ENCODE measurements at regions not wholly inside any gene's neighbourhood (a gene's known extent, or its start where the extent isn't known, plus 50 kb on each side); places are given as distances from the start of the nearest gene placed in this dataset.
"Not testable (repeated sequence)": the region's sequence is repeated elsewhere in the genome, so short reads cannot be mapped to it uniquely, and the experiment has no call there.

GRCh38 chr5:2352101-2352861 lies 399.2 kb downstream of the IRX2 start:
- no peak overlapping the region for H3K9ac ChIP-seq (ENCODE audit: low read depth, low read length)
- no peaks in the 10 kb centered on the region for H3K36me3 ChIP-seq (ENCODE audit: control insufficient read depth, insufficient read depth, low read length)
- 0 out of 2 replicates have a peak, but pooled peaks cover 3% of the 10 kb centered on the region for H3K9me3 ChIP-seq (ENCODE audit: control insufficient read depth, insufficient read depth, low read length)
- H3K27ac ChIP-seq (ENCODE audit: low read depth, low read length), result no peak overlapping the region
- H3K4me1 ChIP-seq (ENCODE audit: control insufficient read depth, insufficient read depth, low read length), result no peaks in the 10 kb centered on the region
- no peaks in the 10 kb centered on the region for H3K27me3 ChIP-seq (ENCODE audit: control insufficient read depth, insufficient read depth, low read length)
- H3K4me3 ChIP-seq (ENCODE audit: low read depth, low read length), result no peak overlapping the region

DNA sequence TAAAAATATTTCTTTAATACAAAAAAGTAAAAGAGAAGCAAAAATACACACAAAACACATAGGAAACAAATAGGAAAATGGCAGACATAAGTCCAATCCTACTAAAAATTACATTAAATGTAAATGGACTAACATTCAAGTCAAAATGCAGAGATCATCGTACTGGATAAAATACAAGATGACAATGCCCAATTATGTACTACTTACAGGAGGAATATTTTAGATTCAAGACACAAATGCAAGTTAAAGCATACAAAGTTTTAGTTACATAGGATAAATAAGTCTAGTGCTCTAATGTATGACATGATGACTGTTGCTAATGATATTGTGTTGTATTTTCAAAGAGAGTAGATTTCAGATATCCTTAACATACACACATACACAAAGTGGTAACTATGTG lies 401.7 kb downstream of the IRX2 start:
- H3K27ac ChIP-seq (ENCODE audit: low read depth, low read length); H3K4me1 ChIP-seq (ENCODE audit: control insufficient read depth, insufficient read depth, low read length); H3K4me3 ChIP-seq (ENCODE audit: low read depth, low read length); H3K27me3 ChIP-seq (ENCODE audit: control insufficient read depth, insufficient read depth, low read length); H3K36me3 ChIP-seq (ENCODE audit: control insufficient read depth, insufficient read depth, low read length); H3K9ac ChIP-seq (ENCODE audit: low read depth, low read length); H3K9me3 ChIP-seq (ENCODE audit: control insufficient read depth, insufficient read depth, low read length): not testable (repeated sequence)

DNA sequence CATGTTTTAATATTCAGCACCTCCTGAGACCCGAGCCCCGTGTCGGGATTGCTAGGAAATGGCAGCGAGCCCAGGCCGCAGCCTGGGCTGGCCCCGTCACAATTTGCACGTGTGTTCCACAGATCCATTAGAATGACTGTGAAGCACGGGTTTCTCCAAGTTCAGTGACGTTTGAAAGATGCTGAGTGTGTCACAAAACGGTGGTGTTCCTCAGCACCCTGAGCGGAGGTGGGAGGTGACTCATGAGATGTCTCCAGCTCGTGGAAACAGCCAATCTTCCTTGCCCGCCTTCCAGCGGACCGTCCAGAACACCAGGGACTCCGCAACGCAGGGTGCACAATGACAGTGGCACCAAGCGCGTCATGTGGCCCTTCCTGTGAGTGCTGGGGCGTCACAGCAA lies 412.8 kb downstream of the IRX2 start:
- H3K27ac ChIP-seq (ENCODE audit: low read depth, low read length), result no peak overlapping the region
- H3K27me3 ChIP-seq (ENCODE audit: control insufficient read depth, insufficient read depth, low read length), result no peaks in the 10 kb centered on the region

GRCh38 chr5:2335733-2336515 lies 415.6 kb downstream of the IRX2 start:
- H3K9me3 ChIP-seq (ENCODE audit: control insufficient read depth, insufficient read depth, low read length), result no peaks in the 10 kb centered on the region
- no peaks in the 10 kb centered on the region for H3K27me3 ChIP-seq (ENCODE audit: control insufficient read depth, insufficient read depth, low read length)

More for the DNA sequence above, 412.8 kb downstream of the IRX2 start:
- Histone ChIP-seq H3K4me1 (ENCODE audit: control insufficient read depth, insufficient read depth, low read length) (peaks cover 16% of the 10 kb centered on the region), H3K9ac (ENCODE audit: low read depth, low read length) (no peak overlapping the region), H3K36me3 (ENCODE audit: control insufficient read depth, insufficient read depth, low read length) (no peaks in the 10 kb centered on the region), H3K9me3 (ENCODE audit: control insufficient read depth, insufficient read depth, low read length) (no peaks in the 10 kb centered on the region), H3K4me3 (ENCODE audit: low read depth, low read length) (no peak overlapping the region)

GRCh38 chr5:2335125-2335732 lies 416.2 kb downstream of the IRX2 start:
- H3K9me3 ChIP-seq (ENCODE audit: control insufficient read depth, insufficient read depth, low read length), result no peaks in the 10 kb centered on the region
- H3K36me3 ChIP-seq (ENCODE audit: control insufficient read depth, insufficient read depth, low read length), result no peaks in the 10 kb centered on the region
- no peak overlapping the region for H3K9ac ChIP-seq (ENCODE audit: low read depth, low read length)
- H3K4me3 ChIP-seq (ENCODE audit: low read depth, low read length), result no peak overlapping the region
- H3K27me3 ChIP-seq (ENCODE audit: control insufficient read depth, insufficient read depth, low read length), result no peaks in the 10 kb centered on the region
- H3K27ac ChIP-seq (ENCODE audit: low read depth, low read length), result no peak overlapping the region
- H3K4me1 ChIP-seq (ENCODE audit: control insufficient read depth, insufficient read depth, low read length), result peaks cover 16% of the 10 kb centered on the region

More at GRCh38 chr5:2335733-2336515, 415.6 kb downstream of the IRX2 start:
- Histone ChIP-seq H3K4me1 (ENCODE audit: control insufficient read depth, insufficient read depth, low read length) (peaks cover 16% of the 10 kb centered on the region), H3K4me3 (ENCODE audit: low read depth, low read length) (no peak overlapping the region), H3K9ac (ENCODE audit: low read depth, low read length) (no peak overlapping the region), H3K36me3 (ENCODE audit: control insufficient read depth, insufficient read depth, low read length) (no peaks in the 10 kb centered on the region), H3K27ac (ENCODE audit: low read depth, low read length) (no peak overlapping the region)

- peaks cover 16% of the 10 kb centered on the region for H3K4me1 ChIP-seq (ENCODE audit: control insufficient read depth, insufficient read depth, low read length)
- H3K9me3 ChIP-seq (ENCODE audit: control insufficient read depth, insufficient read depth, low read length), result no peaks in the 10 kb centered on the region
- H3K9ac ChIP-seq (ENCODE audit: low read depth, low read length), result no peak overlapping the region
- H3K4me3 ChIP-seq (ENCODE audit: low read depth, low read length), result no peak overlapping the region
- H3K36me3 ChIP-seq (ENCODE audit: control insufficient read depth, insufficient read depth, low read length), result no peaks in the 10 kb centered on the region
- no peaks in the 10 kb centered on the region for H3K27me3 ChIP-seq (ENCODE audit: control insufficient read depth, insufficient read depth, low read length)
- no peak overlapping the region for H3K27ac ChIP-seq (ENCODE audit: low read depth, low read length)
These were observed 416.8 kb downstream of the IRX2 start for GRCh38 chr5:2334719-2335118.

- Histone ChIP-seq H3K27me3 (ENCODE audit: control insufficient read depth, insufficient read depth, low read length) (no peaks in the 10 kb centered on the region), H3K4me3 (ENCODE audit: low read depth, low read length) (no peak overlapping the region), H3K27ac (ENCODE audit: low read depth, low read length) (no peak overlapping the region), H3K4me1 (ENCODE audit: control insufficient read depth, insufficient read depth, low read length) (peaks cover 16% of the 10 kb centered on the region), H3K9me3 (ENCODE audit: control insufficient read depth, insufficient read depth, low read length) (no peaks in the 10 kb centered on the region), H3K9ac (ENCODE audit: low read depth, low read length) (no peak overlapping the region), H3K36me3 (ENCODE audit: control insufficient read depth, insufficient read depth, low read length) (no peaks in the 10 kb centered on the region)
These were observed 418.2 kb downstream of the IRX2 start for GRCh38 chr5:2333291-2333690.

- Histone ChIP-seq H3K27me3 (ENCODE audit: control insufficient read depth, insufficient read depth, low read length) (no peaks in the 10 kb centered on the region), H3K27ac (ENCODE audit: low read depth, low read length) (no peak overlapping the region), H3K36me3 (ENCODE audit: control insufficient read depth, insufficient read depth, low read length) (no peaks in the 10 kb centered on the region), H3K4me1 (ENCODE audit: control insufficient read depth, insufficient read depth, low read length) (peaks cover 16% of the 10 kb centered on the region), H3K9me3 (ENCODE audit: control insufficient read depth, insufficient read depth, low read length) (no peaks in the 10 kb centered on the region), H3K9ac (ENCODE audit: low read depth, low read length) (no peak overlapping the region), H3K4me3 (ENCODE audit: low read depth, low read length) (no peak overlapping the region)
These were observed 419.0 kb downstream of the IRX2 start for GRCh38 chr5:2332521-2332920.

DNA sequence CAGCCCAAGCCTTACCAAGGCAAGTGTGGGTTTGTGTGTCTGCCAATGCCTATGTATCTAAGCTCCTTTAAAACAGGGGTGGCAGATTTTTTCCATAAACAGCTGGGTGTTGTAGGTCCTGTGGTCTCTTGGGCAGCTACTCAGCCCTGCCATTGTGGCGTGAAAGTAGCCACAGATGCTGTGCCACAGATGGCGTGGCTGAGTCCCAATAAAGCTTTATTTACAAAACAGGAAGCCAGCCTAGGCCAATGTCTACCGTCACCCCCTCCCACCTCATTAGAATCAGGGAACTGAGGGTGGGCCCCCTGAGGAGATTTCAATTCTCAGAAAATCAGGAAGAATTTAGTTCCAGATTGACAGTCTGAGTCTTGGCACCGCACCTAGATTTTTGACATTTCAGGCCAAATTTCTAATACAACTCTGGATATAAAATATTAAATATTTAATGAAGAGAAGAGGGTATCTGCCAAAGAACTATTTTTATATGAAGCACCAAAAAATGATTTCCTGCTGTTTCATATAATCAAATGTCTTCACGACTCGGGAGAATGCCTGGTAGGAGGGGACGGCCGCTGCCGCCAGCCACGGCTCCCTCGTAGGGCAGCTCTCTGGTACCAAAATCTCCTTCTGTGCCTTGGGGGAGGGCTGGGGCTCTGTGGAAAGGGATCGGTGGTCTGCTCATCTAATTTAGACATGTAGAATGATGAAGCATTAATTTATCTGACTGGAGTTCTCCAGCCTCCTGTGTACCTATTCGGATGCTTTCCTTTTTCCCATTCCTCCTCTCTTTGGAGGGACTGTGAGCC lies 420.9 kb downstream of the IRX2 start:
- Histone ChIP-seq H3K9ac (ENCODE audit: low read depth, low read length) (no peak overlapping the region), H3K4me1 (ENCODE audit: control insufficient read depth, insufficient read depth, low read length) (peaks cover 15% of the 10 kb centered on the region), H3K4me3 (ENCODE audit: low read depth, low read length) (no peak overlapping the region), H3K27me3 (ENCODE audit: control insufficient read depth, insufficient read depth, low read length) (no peaks in the 10 kb centered on the region), H3K27ac (ENCODE audit: low read depth, low read length) (no peak overlapping the region), H3K36me3 (ENCODE audit: control insufficient read depth, insufficient read depth, low read length) (no peaks in the 10 kb centered on the region), H3K9me3 (ENCODE audit: control insufficient read depth, insufficient read depth, low read length) (no peaks in the 10 kb centered on the region)

GRCh38 chr5:2329741-2330140 lies 421.7 kb downstream of the IRX2 start:
- H3K9ac ChIP-seq (ENCODE audit: low read depth, low read length), result no peak overlapping the region
- no peak overlapping the region for H3K27ac ChIP-seq (ENCODE audit: low read depth, low read length)
- peaks cover 7% of the 10 kb centered on the region; the same call in 1 of the 2 replicates for H3K4me1 ChIP-seq (ENCODE audit: control insufficient read depth, insufficient read depth, low read length)
- no peaks in the 10 kb centered on the region for H3K27me3 ChIP-seq (ENCODE audit: control insufficient read depth, insufficient read depth, low read length)
- H3K36me3 ChIP-seq (ENCODE audit: control insufficient read depth, insufficient read depth, low read length), result no peaks in the 10 kb centered on the region
- no peaks in the 10 kb centered on the region for H3K9me3 ChIP-seq (ENCODE audit: control insufficient read depth, insufficient read depth, low read length)
- no peak overlapping the region for H3K4me3 ChIP-seq (ENCODE audit: low read depth, low read length)
